Smooth muscle cell (in vitro differentiated cells): ENCODE measurements at regions not wholly inside any gene's neighbourhood (a gene's known extent, or its start where the extent isn't known, plus 50 kb on each side); places are given as distances from the start of the nearest gene placed in this dataset.

Source experiments
- DNase-seq: peaks from one replicate; lab custom pipeline; 2025; ENCODE audit not compliant: unreplicated experiment; lab: John Stamatoyannopoulos, UW
- H2AFZ ChIP-seq: fragments of 200-600 bp; sonication (generic); 2 replicates; pipeline ENCODE4 v1.6.0; 2016; ENCODE audit warnings: antibody characterized with exemption, low read depth, mild to moderate bottlenecking
- H3F3A ChIP-seq: fragments of 200-600 bp; sonication (generic); 2 replicates; pipeline ENCODE4 v1.6.0; 2017; ENCODE audit warnings: antibody characterized with exemption, low read depth
- H3K27ac ChIP-seq: fragments of 200-600 bp; sonication (generic); 2 replicates; pipeline ENCODE4 v1.5.1; 2016; ENCODE audit warnings: low read depth, mild to moderate bottlenecking
- H3K27me3 ChIP-seq: fragments of 200-600 bp; sonication (generic); 2 replicates; pipeline ENCODE4 v1.6.1; 2016; ENCODE audit warnings: low read depth, mild to moderate bottlenecking
- H3K36me3 ChIP-seq: fragments of 200-600 bp; sonication (generic); 2 replicates; pipeline ENCODE4 v1.5.1; 2016; ENCODE audit warnings: low read depth
- H3K4me1 ChIP-seq: fragments of 200-600 bp; sonication (generic); 2 replicates; pipeline ENCODE4 v1.5.1; 2016; ENCODE audit warnings: low read depth
- H3K4me2 ChIP-seq: fragments of 200-600 bp; sonication (generic); 2 replicates; pipeline ENCODE4 v1.6.0; 2016; ENCODE audit warnings: mild to moderate bottlenecking
- H3K4me3 ChIP-seq: fragments of 200-600 bp; sonication (generic); 2 replicates; pipeline ENCODE4 v1.5.1; 2016; ENCODE audit warnings: mild to moderate bottlenecking
- H3K79me2 ChIP-seq: fragments of 200-600 bp; sonication (generic); 2 replicates; pipeline ENCODE4 v1.6.0; 2016; ENCODE audit warnings: low read depth, mild to moderate bottlenecking
- H3K9ac ChIP-seq: fragments of 200-600 bp; sonication (generic); 2 replicates; pipeline ENCODE4 v1.6.0; 2016; ENCODE audit warnings: low read depth
- H3K9me3 ChIP-seq: fragments of 200-600 bp; sonication (generic); replicated peaks from 2 replicates; pipeline ENCODE4 v1.5.1; 2016; ENCODE audit warnings: low read depth
- H4K20me1 ChIP-seq: fragments of 200-600 bp; sonication (generic); 2 replicates; pipeline ENCODE4 v1.6.0; 2016; ENCODE audit warnings: low read depth
- CTCF ChIP-seq: fragments of 200-600 bp; sonication (generic); IDR thresholded peaks from 2 replicates; pipeline ENCODE4 v1.5.1; 2017; ENCODE audit warnings: borderline replicate concordance, mild to moderate bottlenecking, antibody characterized with exemption; ENCODE audit not compliant: insufficient read depth, poor library complexity, severe bottlenecking
- WGBS: methylation state at CpG from one replicate; pipeline ENCODE4 v1.1.7; 2016; ENCODE audit warnings: low lambda C conversion rate; 5-methylcytosine and 5-hydroxymethylcytosine counted together

GRCh38 chr5:71860048-71860447 lies 141.0 kb downstream of the CARTPT start:
- Histone ChIP-seq H3K79me2 (no peaks in the 10 kb centered on the region), H3F3A (no peaks in the 10 kb centered on the region), H3K27me3 (no peaks in the 10 kb centered on the region), H3K4me2 (no peak overlapping the region), H3K9me3 (no peaks in the 10 kb centered on the region), H3K36me3 (no peaks in the 10 kb centered on the region), H3K9ac (no peak overlapping the region), H2AFZ (no peak overlapping the region), H3K4me1 (no peaks in the 10 kb centered on the region), H4K20me1 (no peaks in the 10 kb centered on the region), H3K4me3 (no peak overlapping the region), H3K27ac (no peak overlapping the region)
- no peak for DNase-seq
- TF ChIP-seq CTCF, result no peak
- WGBS, result 91% methylated on average over 3 of the region's 3 CpGs

- 0% methylated on average over 1 of the region's 1 CpG for WGBS
- Histone ChIP-seq H3K9me3 (no peaks in the 10 kb centered on the region), H3K36me3 (no peaks in the 10 kb centered on the region), H3K4me1 (no peaks in the 10 kb centered on the region), H3K27me3 (no peaks in the 10 kb centered on the region), H3K4me2 (no peak overlapping the region), H3K9ac (no peak overlapping the region), H3K4me3 (no peak overlapping the region), H4K20me1 (no peaks in the 10 kb centered on the region), H2AFZ (no peak overlapping the region), H3F3A (no peaks in the 10 kb centered on the region), H3K27ac (no peak overlapping the region), H3K79me2 (no peaks in the 10 kb centered on the region)
- TF ChIP-seq CTCF, result no peak
- no peak for DNase-seq
These were observed 142.6 kb downstream of the CARTPT start for GRCh38 chr5:71861682-71862081.

- Histone ChIP-seq H3K4me3 (no peak overlapping the region), H3K4me1 (no peaks in the 10 kb centered on the region), H3K36me3 (no peaks in the 10 kb centered on the region), H2AFZ (no peak overlapping the region), H4K20me1 (no peaks in the 10 kb centered on the region), H3K9ac (no peak overlapping the region), H3K4me2 (no peak overlapping the region), H3K9me3 (no peaks in the 10 kb centered on the region), H3K27ac (no peak overlapping the region), H3K27me3 (no peaks in the 10 kb centered on the region), H3K79me2 (no peaks in the 10 kb centered on the region), H3F3A (no peaks in the 10 kb centered on the region)
- WGBS, result 44% methylated on average over 1 of the region's 1 CpG
- no peak for DNase-seq
- TF ChIP-seq CTCF, result no peak
These were observed 143.0 kb downstream of the CARTPT start for GRCh38 chr5:71862087-71862486.

- H4K20me1 ChIP-seq, result no peaks in the 10 kb centered on the region
- no peak overlapping the region for H3K4me2 ChIP-seq
These were observed 143.5 kb downstream of the CARTPT start for GRCh38 chr5:71862507-71863060.

More at GRCh38 chr5:71862507-71863060, 143.5 kb downstream of the CARTPT start:
- no peaks in the 10 kb centered on the region for H3K36me3 ChIP-seq
- no peak overlapping the region for H3K4me3 ChIP-seq
- H2AFZ ChIP-seq, result no peak overlapping the region
- no peak overlapping the region for H3K27ac ChIP-seq
- H3K4me1 ChIP-seq, result no peaks in the 10 kb centered on the region
- H3K27me3 ChIP-seq, result no peaks in the 10 kb centered on the region
- no peaks in the 10 kb centered on the region for H3K9me3 ChIP-seq
- TF ChIP-seq CTCF, result no peak
- WGBS, result 0% methylated on average over 1 of the region's 1 CpG
- no peak overlapping the region for H3K9ac ChIP-seq
- no peaks in the 10 kb centered on the region for H3F3A ChIP-seq
- no peaks in the 10 kb centered on the region for H3K79me2 ChIP-seq
- no peak for DNase-seq
